BLaER1 (cell line): ENCODE measurements at regions not wholly inside any gene's neighbourhood (a gene's known extent, or its start where the extent isn't known, plus 50 kb on each side); places are given as distances from the start of the nearest gene placed in this dataset.

Source experiments
- H3K27ac ChIP-seq: shearing (Covaris generic); formaldehyde crosslinking; 2 replicates; pipeline ENCODE4 v1.8.1; 2022
- H3K27me3 ChIP-seq: shearing (Covaris generic); formaldehyde crosslinking; 2 replicates; pipeline ENCODE4 v1.8.1; 2022
- H3K36me3 ChIP-seq: shearing (Covaris generic); formaldehyde crosslinking; 2 replicates; pipeline ENCODE4 v1.8.1; 2022
- H3K4me1 ChIP-seq: shearing (Covaris generic); formaldehyde crosslinking; 2 replicates; pipeline ENCODE4 v1.8.1; 2022
- H3K4me2 ChIP-seq: shearing (Covaris generic); formaldehyde crosslinking; 2 replicates; pipeline ENCODE4 v1.8.1; 2022
- H3K4me3 ChIP-seq: shearing (Covaris generic); formaldehyde crosslinking; 2 replicates; pipeline ENCODE4 v1.8.1; 2022
- H3K9ac ChIP-seq: shearing (Covaris generic); formaldehyde crosslinking; 2 replicates; pipeline ENCODE4 v1.8.1; 2022
- H3K9me3 ChIP-seq: shearing (Covaris generic); formaldehyde crosslinking; 2 replicates; pipeline ENCODE4 v1.8.1; 2022
- H4K20me1 ChIP-seq: shearing (Covaris generic); formaldehyde crosslinking; 2 replicates; pipeline ENCODE4 v1.8.1; 2022
- Cebpa-rat ChIP-seq: shearing (Covaris generic); IDR thresholded peaks from 2 replicates; pipeline ENCODE4 v1.8.1; 2022

GRCh38 chr6:140561701-140562100 is 1187.3 kb upstream of the CITED2 start:
- no peaks in the 10 kb centered on the region for H3K9me3 ChIP-seq
- no peaks in the 10 kb centered on the region for H3K4me1 ChIP-seq
- no peak overlapping the region for H3K27ac ChIP-seq
- H4K20me1 ChIP-seq = no peaks in the 10 kb centered on the region
- no peaks in the 10 kb centered on the region for H3K27me3 ChIP-seq
- H3K36me3 ChIP-seq = no peaks in the 10 kb centered on the region
- H3K4me3 ChIP-seq = no peak overlapping the region
- no peak overlapping the region for H3K9ac ChIP-seq
- TF ChIP-seq Cebpa-rat = no peak
- H3K4me2 ChIP-seq = no peak overlapping the region

- no peak overlapping the region for H3K4me3 ChIP-seq
- no peaks in the 10 kb centered on the region for H4K20me1 ChIP-seq
- no peaks in the 10 kb centered on the region for H3K36me3 ChIP-seq
- no peaks in the 10 kb centered on the region for H3K27me3 ChIP-seq
- H3K9me3 ChIP-seq = no peaks in the 10 kb centered on the region
- H3K4me1 ChIP-seq = no peaks in the 10 kb centered on the region
- H3K27ac ChIP-seq = no peak overlapping the region
- H3K9ac ChIP-seq = no peak overlapping the region
- no peak overlapping the region for H3K4me2 ChIP-seq
- TF ChIP-seq Cebpa-rat = no peak
These were observed 1186.2 kb upstream of the CITED2 start for GRCh38 chr6:140560671-140561070.

GRCh38 chr6:140559458-140559857 is 1185.0 kb upstream of the CITED2 start:
- Histone ChIP-seq H3K9ac (no peak overlapping the region), H3K36me3 (no peaks in the 10 kb centered on the region), H3K4me3 (no peak overlapping the region), H3K27ac (no peak overlapping the region), H3K4me2 (no peak overlapping the region), H4K20me1 (no peaks in the 10 kb centered on the region), H3K27me3 (no peaks in the 10 kb centered on the region), H3K9me3 (0 out of 2 replicates have a peak, but pooled peaks cover 3% of the 10 kb centered on the region), H3K4me1 (no peaks in the 10 kb centered on the region)
- no peak for TF ChIP-seq Cebpa-rat

GRCh38 chr6:140554421-140554820 is 1180.0 kb upstream of the CITED2 start:
- Histone ChIP-seq H4K20me1 (no peaks in the 10 kb centered on the region), H3K4me1 (no peaks in the 10 kb centered on the region), H3K27me3 (no peaks in the 10 kb centered on the region), H3K27ac (no peak overlapping the region), H3K9me3 (0 out of 2 replicates have a peak, but pooled peaks cover 3% of the 10 kb centered on the region), H3K4me3 (no peak overlapping the region), H3K4me2 (no peak overlapping the region), H3K9ac (no peak overlapping the region), H3K36me3 (no peaks in the 10 kb centered on the region)
- no peak for TF ChIP-seq Cebpa-rat

- H3K36me3 ChIP-seq = no peaks in the 10 kb centered on the region
- H3K4me2 ChIP-seq = no peak overlapping the region
These were observed 1173.9 kb upstream of the CITED2 start for GRCh38 chr6:140548366-140548765.

GRCh38 chr6:140546640-140547039 is 1172.2 kb upstream of the CITED2 start:
- H3K4me1 ChIP-seq = no peaks in the 10 kb centered on the region
- TF ChIP-seq Cebpa-rat = no peak
- H3K4me2 ChIP-seq = no peak overlapping the region
- H3K9me3 ChIP-seq = no peaks in the 10 kb centered on the region
- H3K27ac ChIP-seq = no peak overlapping the region
- no peaks in the 10 kb centered on the region for H3K36me3 ChIP-seq
- no peak overlapping the region for H3K4me3 ChIP-seq
- H3K27me3 ChIP-seq = no peaks in the 10 kb centered on the region
- H3K9ac ChIP-seq = no peak overlapping the region
- H4K20me1 ChIP-seq = no peaks in the 10 kb centered on the region

More at GRCh38 chr6:140548366-140548765, 1173.9 kb upstream of the CITED2 start:
- H3K9me3 ChIP-seq = no peaks in the 10 kb centered on the region
- no peak for TF ChIP-seq Cebpa-rat
- no peak overlapping the region for H3K4me3 ChIP-seq
- no peaks in the 10 kb centered on the region for H4K20me1 ChIP-seq
- H3K9ac ChIP-seq = no peak overlapping the region
- H3K27me3 ChIP-seq = no peaks in the 10 kb centered on the region
- H3K4me1 ChIP-seq = no peaks in the 10 kb centered on the region
- H3K27ac ChIP-seq = no peak overlapping the region

- H3K9ac ChIP-seq = no peak overlapping the region
- H3K27ac ChIP-seq = no peak overlapping the region
- no peaks in the 10 kb centered on the region for H3K4me1 ChIP-seq
- no peaks in the 10 kb centered on the region for H3K27me3 ChIP-seq
- H3K4me2 ChIP-seq = no peak overlapping the region
- H3K9me3 ChIP-seq = no peaks in the 10 kb centered on the region
- no peak overlapping the region for H3K4me3 ChIP-seq
- no peak for TF ChIP-seq Cebpa-rat
- no peaks in the 10 kb centered on the region for H3K36me3 ChIP-seq
- H4K20me1 ChIP-seq = no peaks in the 10 kb centered on the region
These were observed 1170.0 kb upstream of the CITED2 start for GRCh38 chr6:140544431-140544830.

- Histone ChIP-seq H3K27ac (no peak overlapping the region), H3K9ac (no peak overlapping the region), H3K9me3 (no peaks in the 10 kb centered on the region), H4K20me1 (no peaks in the 10 kb centered on the region), H3K27me3 (no peaks in the 10 kb centered on the region), H3K4me1 (no peaks in the 10 kb centered on the region; the same call in 1 of the 2 replicates), H3K4me3 (no peak overlapping the region), H3K4me2 (no peak overlapping the region), H3K36me3 (no peaks in the 10 kb centered on the region)
- TF ChIP-seq Cebpa-rat = no peak
These were observed 1168.4 kb upstream of the CITED2 start for GRCh38 chr6:140542863-140543262.

- Histone ChIP-seq H3K27ac (no peak overlapping the region), H4K20me1 (no peaks in the 10 kb centered on the region), H3K4me2 (no peak overlapping the region), H3K36me3 (no peaks in the 10 kb centered on the region), H3K27me3 (no peaks in the 10 kb centered on the region), H3K9ac (no peak overlapping the region), H3K4me3 (no peak overlapping the region), H3K4me1 (no peaks in the 10 kb centered on the region; the same call in 1 of the 2 replicates), H3K9me3 (no peaks in the 10 kb centered on the region)
- no peak for TF ChIP-seq Cebpa-rat
These were observed 1166.8 kb upstream of the CITED2 start for GRCh38 chr6:140541288-140541687.

GRCh38 chr6:140540743-140541142 is 1166.3 kb upstream of the CITED2 start:
- H4K20me1 ChIP-seq = no peaks in the 10 kb centered on the region
- H3K27ac ChIP-seq = no peak overlapping the region
- H3K36me3 ChIP-seq = no peaks in the 10 kb centered on the region
- H3K4me1 ChIP-seq = no peaks in the 10 kb centered on the region; the same call in 1 of the 2 replicates
- H3K4me2 ChIP-seq = no peak overlapping the region
- no peaks in the 10 kb centered on the region for H3K9me3 ChIP-seq
- no peak overlapping the region for H3K9ac ChIP-seq
- TF ChIP-seq Cebpa-rat = no peak
- no peak overlapping the region for H3K4me3 ChIP-seq
- no peaks in the 10 kb centered on the region for H3K27me3 ChIP-seq

GRCh38 chr6:140538926-140539325 is 1164.5 kb upstream of the CITED2 start:
- no peak for TF ChIP-seq Cebpa-rat
- no peak overlapping the region for H3K4me3 ChIP-seq
- no peaks in the 10 kb centered on the region for H3K36me3 ChIP-seq
- no peaks in the 10 kb centered on the region for H4K20me1 ChIP-seq
- H3K9ac ChIP-seq = no peak overlapping the region
- H3K27me3 ChIP-seq = no peaks in the 10 kb centered on the region
- H3K4me2 ChIP-seq = no peak overlapping the region
- no peak overlapping the region for H3K27ac ChIP-seq
- peaks cover 6% of the 10 kb centered on the region; the same call in 1 of the 2 replicates for H3K9me3 ChIP-seq
- H3K4me1 ChIP-seq = no peaks in the 10 kb centered on the region; the same call in 1 of the 2 replicates
